ENCODE measurements at regions not wholly inside any gene's neighbourhood (a gene's known extent, or its start where the extent isn't known, plus 50 kb on each side); places are given as distances from the start of the nearest gene placed in this dataset.

DNA sequence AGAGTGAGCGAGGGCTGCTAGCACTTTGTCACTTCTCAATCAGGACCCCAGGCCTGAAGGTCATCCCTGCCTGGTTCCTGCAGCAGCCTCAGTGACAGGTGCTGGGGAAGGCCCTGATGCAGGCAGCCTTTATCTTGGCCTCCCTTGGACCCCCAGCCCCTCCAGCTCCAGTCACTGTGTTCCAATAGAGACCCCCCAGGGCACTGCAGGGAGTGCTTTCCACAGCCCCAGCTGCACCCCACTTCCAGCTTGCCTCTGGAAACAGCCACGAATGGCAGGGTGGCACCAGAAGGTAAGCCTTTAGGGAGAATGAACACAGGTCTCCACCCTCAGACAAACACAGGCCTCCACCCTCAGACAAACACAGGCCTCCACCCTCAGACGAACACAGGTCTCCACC, 241.6 kb upstream of the SGCG start:
- TF ChIP-seq, protein P1, sequence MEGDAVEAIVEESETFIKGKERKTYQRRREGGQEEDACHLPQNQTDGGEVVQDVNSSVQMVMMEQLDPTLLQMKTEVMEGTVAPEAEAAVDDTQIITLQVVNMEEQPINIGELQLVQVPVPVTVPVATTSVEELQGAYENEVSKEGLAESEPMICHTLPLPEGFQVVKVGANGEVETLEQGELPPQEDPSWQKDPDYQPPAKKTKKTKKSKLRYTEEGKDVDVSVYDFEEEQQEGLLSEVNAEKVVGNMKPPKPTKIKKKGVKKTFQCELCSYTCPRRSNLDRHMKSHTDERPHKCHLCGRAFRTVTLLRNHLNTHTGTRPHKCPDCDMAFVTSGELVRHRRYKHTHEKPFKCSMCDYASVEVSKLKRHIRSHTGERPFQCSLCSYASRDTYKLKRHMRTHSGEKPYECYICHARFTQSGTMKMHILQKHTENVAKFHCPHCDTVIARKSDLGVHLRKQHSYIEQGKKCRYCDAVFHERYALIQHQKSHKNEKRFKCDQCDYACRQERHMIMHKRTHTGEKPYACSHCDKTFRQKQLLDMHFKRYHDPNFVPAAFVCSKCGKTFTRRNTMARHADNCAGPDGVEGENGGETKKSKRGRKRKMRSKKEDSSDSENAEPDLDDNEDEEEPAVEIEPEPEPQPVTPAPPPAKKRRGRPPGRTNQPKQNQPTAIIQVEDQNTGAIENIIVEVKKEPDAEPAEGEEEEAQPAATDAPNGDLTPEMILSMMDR (conservative IDR thresholded peaks at IDR 0.05), result no peak
- no peak for TF ChIP-seq EZH2 (IDR thresholded peaks at IDR 0.05; ENCODE audit: low read depth)
